ENCODE measurements at regions not wholly inside any gene's neighbourhood (a gene's known extent, or its start where the extent isn't known, plus 50 kb on each side); places are given as distances from the start of the nearest gene placed in this dataset.

DNA sequence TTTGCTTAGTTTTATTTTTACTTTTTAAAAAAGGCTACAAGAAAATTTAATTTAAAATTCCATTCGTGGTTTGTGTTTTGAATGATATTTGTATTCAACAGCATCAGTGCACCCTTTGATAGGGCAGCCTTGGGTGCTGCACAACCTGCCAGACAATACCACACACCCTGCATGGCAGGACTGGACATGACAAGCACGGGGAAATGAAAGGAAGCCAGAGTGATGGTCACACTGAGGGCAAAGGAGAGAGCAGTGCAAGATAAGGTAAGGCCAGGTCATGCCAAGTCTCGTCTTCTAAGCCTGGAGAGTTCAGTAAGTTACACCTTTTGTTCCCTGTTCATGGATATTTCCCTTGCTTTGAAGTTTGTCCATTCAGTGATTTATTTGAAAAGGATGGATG is 103.0 kb downstream of the ALDH8A1 start:
- ChIA-PET CTCF (no interaction called here), POLR2A (ENCODE audit: unreplicated experiment) (no interaction called here)
- H3K4me1 ChIP-seq (replicated peaks; ENCODE audit: insufficient read depth) = no peaks in the 10 kb centered on the region
- no peak for TF ChIP-seq EZH2 (IDR thresholded peaks at IDR 0.05; ENCODE audit: low read depth)
- TF ChIP-seq, protein P1, sequence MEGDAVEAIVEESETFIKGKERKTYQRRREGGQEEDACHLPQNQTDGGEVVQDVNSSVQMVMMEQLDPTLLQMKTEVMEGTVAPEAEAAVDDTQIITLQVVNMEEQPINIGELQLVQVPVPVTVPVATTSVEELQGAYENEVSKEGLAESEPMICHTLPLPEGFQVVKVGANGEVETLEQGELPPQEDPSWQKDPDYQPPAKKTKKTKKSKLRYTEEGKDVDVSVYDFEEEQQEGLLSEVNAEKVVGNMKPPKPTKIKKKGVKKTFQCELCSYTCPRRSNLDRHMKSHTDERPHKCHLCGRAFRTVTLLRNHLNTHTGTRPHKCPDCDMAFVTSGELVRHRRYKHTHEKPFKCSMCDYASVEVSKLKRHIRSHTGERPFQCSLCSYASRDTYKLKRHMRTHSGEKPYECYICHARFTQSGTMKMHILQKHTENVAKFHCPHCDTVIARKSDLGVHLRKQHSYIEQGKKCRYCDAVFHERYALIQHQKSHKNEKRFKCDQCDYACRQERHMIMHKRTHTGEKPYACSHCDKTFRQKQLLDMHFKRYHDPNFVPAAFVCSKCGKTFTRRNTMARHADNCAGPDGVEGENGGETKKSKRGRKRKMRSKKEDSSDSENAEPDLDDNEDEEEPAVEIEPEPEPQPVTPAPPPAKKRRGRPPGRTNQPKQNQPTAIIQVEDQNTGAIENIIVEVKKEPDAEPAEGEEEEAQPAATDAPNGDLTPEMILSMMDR (conservative IDR thresholded peaks at IDR 0.05) = no peak
- BruUV-seq (replicated peaks) = no TSS peak
- no peaks in the 10 kb centered on the region for H3K79me2 ChIP-seq (ENCODE audit: low read depth)
- H3K36me3 ChIP-seq (ENCODE audit: low read depth) = no peaks in the 10 kb centered on the region
- no peaks in the 10 kb centered on the region for H3K27me3 ChIP-seq (ENCODE audit: insufficient read depth, low read depth)
- H3F3A ChIP-seq (ENCODE audit: insufficient read depth, low read depth) = no peaks in the 10 kb centered on the region
- no peak overlapping the region for H2AFZ ChIP-seq
- no peaks in the 10 kb centered on the region for H3K9me2 ChIP-seq (ENCODE audit: insufficient read depth)
- H3K9me3 ChIP-seq (ENCODE audit: insufficient read depth, low read depth) = no peaks in the 10 kb centered on the region
- no peak overlapping the region for H3K27ac ChIP-seq
- intact Hi-C loops (cut with micrococcal nuclease; ENCODE audit: unreplicated experiment) = no loop called here
- H3K4me2 ChIP-seq = no peak overlapping the region
- no peak overlapping the region for H3K4me3 ChIP-seq
- DNase-seq = no peak
- no peaks in the 10 kb centered on the region for H4K20me1 ChIP-seq (ENCODE audit: insufficient read depth)

DNA sequence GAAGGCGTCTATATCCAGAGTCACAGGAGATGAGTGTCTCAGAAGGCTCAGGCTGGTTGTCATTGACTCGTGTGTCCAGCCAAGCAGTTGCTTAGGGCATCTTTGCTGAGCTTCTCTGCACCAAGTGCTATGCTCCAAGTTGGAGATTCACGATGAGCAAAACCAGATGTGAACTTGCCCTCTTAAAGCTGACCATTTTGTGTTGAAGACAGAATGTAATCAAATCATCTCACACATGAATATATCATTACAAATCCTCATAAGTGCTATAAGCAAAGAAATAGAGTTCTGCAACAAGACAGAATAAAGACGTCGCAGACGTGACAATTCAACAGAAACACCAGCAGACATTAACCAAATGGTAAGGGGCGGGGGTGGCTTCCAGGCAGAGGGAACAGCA is 103.9 kb downstream of the ALDH8A1 start:
- H3K4me3 ChIP-seq = no peak overlapping the region
- BruUV-seq (replicated peaks) = no TSS peak
- CTCF ChIA-PET = no interaction called here

DNA sequence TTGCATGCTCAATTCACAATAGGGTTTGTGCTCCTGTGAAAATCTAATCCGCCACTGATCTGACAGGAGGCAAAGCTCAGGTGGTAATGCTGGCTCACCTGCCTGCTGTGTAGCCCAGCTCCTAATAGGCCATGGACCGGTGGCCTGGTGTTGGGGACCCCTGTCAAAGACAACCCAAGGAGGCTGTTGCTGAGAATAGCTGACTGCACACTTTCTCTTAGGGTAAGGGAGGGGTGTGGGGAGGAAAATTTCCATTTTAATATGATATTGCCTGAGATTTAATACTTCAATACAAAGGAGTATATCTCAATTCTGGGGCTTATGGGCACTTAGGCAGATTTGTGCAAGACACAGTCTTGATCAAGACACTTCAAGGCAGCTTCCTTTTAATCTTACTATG is 105.8 kb downstream of the ALDH8A1 start:
- Histone ChIP-seq H3K4me2 (no peak overlapping the region), H3K79me2 (ENCODE audit: low read depth) (no peaks in the 10 kb centered on the region), H3K9me2 (ENCODE audit: insufficient read depth) (no peaks in the 10 kb centered on the region), H2AFZ (no peak overlapping the region), H4K20me1 (ENCODE audit: insufficient read depth) (no peaks in the 10 kb centered on the region), H3K27me3 (ENCODE audit: insufficient read depth, low read depth) (no peaks in the 10 kb centered on the region), H3K4me1 (replicated peaks; ENCODE audit: insufficient read depth) (no peaks in the 10 kb centered on the region), H3F3A (ENCODE audit: insufficient read depth, low read depth) (no peaks in the 10 kb centered on the region), H3K4me3 (no peak overlapping the region), H3K36me3 (ENCODE audit: low read depth) (no peaks in the 10 kb centered on the region), H3K27ac (no peak overlapping the region), H3K9me3 (ENCODE audit: insufficient read depth, low read depth) (no peaks in the 10 kb centered on the region)
- intact Hi-C loops (cut with micrococcal nuclease; ENCODE audit: unreplicated experiment) = no loop called here
- POLR2A ChIA-PET (ENCODE audit: unreplicated experiment) = no interaction called here
- BruUV-seq (replicated peaks) = no TSS peak
- DNase-seq = no peak
- CTCF ChIA-PET = no interaction called here
- TF ChIP-seq, protein P1 (conservative IDR thresholded peaks at IDR 0.05) = no peak
- TF ChIP-seq EZH2 (IDR thresholded peaks at IDR 0.05; ENCODE audit: low read depth) = no peak

More for the DNA sequence above, 103.9 kb downstream of the ALDH8A1 start:
- Histone ChIP-seq H3F3A (ENCODE audit: insufficient read depth, low read depth) (no peaks in the 10 kb centered on the region), H2AFZ (no peak overlapping the region), H4K20me1 (ENCODE audit: insufficient read depth) (no peaks in the 10 kb centered on the region), H3K27ac (no peak overlapping the region), H3K9me2 (ENCODE audit: insufficient read depth) (no peaks in the 10 kb centered on the region), H3K9me3 (ENCODE audit: insufficient read depth, low read depth) (no peaks in the 10 kb centered on the region), H3K4me2 (no peak overlapping the region), H3K4me1 (replicated peaks; ENCODE audit: insufficient read depth) (no peaks in the 10 kb centered on the region), H3K36me3 (ENCODE audit: low read depth) (no peaks in the 10 kb centered on the region), H3K27me3 (ENCODE audit: insufficient read depth, low read depth) (no peaks in the 10 kb centered on the region), H3K79me2 (ENCODE audit: low read depth) (no peaks in the 10 kb centered on the region)
- TF ChIP-seq, protein P1 (conservative IDR thresholded peaks at IDR 0.05) = no peak
- no peak for TF ChIP-seq EZH2 (IDR thresholded peaks at IDR 0.05; ENCODE audit: low read depth)
- POLR2A ChIA-PET (ENCODE audit: unreplicated experiment) = no interaction called here
- intact Hi-C loops (cut with micrococcal nuclease; ENCODE audit: unreplicated experiment) = no loop called here
- no peak for DNase-seq
